K562 (cell line): ENCODE measurements at regions not wholly inside any gene's neighbourhood (a gene's known extent, or its start where the extent isn't known, plus 50 kb on each side); places are given as distances from the start of the nearest gene placed in this dataset.

ENCODE experiments used
- ATAC-seq: fragments of 200-7000 bp; cut with Tn5 transposase; 3 replicates; pipeline ENCODE4 v1.9.1; 2020; ENCODE audit warnings: moderate library complexity
- BruUV-seq: library from RNA; stranded (reverse); fragments of 400-500 nt; replicated peaks from 2 replicates; lab custom pipeline; 2021; lab: Mats Ljungman, UMichigan
- CTCF ChIA-PET: fragments of 300-600 bp; formaldehyde crosslinking; extraction: SDS; loops from one replicate; lab custom pipeline; 2021; ENCODE audit warnings: low intra/inter-chr PET ratio; lab: Yijun Ruan, JAX
- POLR2A ChIA-PET: fragments of 300-600, 350-650 bp; sonication (Branson Sonifier 250); formaldehyde crosslinking; extraction: SDS; loops from one replicate; lab custom pipeline; 2021; ENCODE audit warnings: antibody characterized with exemption, inconsistent platforms; lab: Yijun Ruan, JAX
- DNase-seq, 4 experiments: peaks; one replicate each; pipeline versions ENCODE4 v3.0.0 to v3.0.0-alpha.2; 2011 to 2018; ENCODE audit warnings: low spot score in 3 of 4, mixed read lengths in 3 of 4; ENCODE audit errors: extremely low read depth in 1 of 4
- FAIRE-seq: peaks from 2 replicates; lab custom pipeline; 2011; peaks lifted over from hg19 to GRCh38; lab: Jason Lieb, UNC
- H2AFZ ChIP-seq: 2 replicates; pipeline ENCODE4 v1.6.0; 2011; ENCODE audit warnings: low read depth, low read length, control low read depth, inconsistent platforms
- H3K27ac ChIP-seq: fragments of 200-600 bp; 3 replicates; pipeline ENCODE4 v1.8.0; 2011; ENCODE audit warnings: low read depth, mild to moderate bottlenecking, control low read depth, inconsistent platforms, low read length, moderate library complexity, mixed read lengths; ENCODE audit errors: extremely low read depth
- H3K27me3 ChIP-seq, 2 experiments: fragments of 300-600 bp in 1 of 2; 2 replicates in 1 of 2; 3 replicates in 1 of 2; pipeline versions ENCODE4 v1.6.0 to v1.8.0; 2011; ENCODE audit warnings: inconsistent platforms in 2 of 2, low read length in 2 of 2, mild to moderate bottlenecking in 1 of 2, mixed read lengths in 1 of 2, moderate library complexity in 1 of 2; ENCODE audit not compliant: control insufficient read depth in 2 of 2, insufficient read depth in 2 of 2
- H3K36me3 ChIP-seq: fragments of 300-600 bp; 3 replicates; pipeline ENCODE4 v1.8.0; 2011; ENCODE audit warnings: mild to moderate bottlenecking, low read length, inconsistent platforms; ENCODE audit not compliant: control insufficient read depth, insufficient read depth
- H3K4me1 ChIP-seq, 2 experiments: fragments of 200-600 bp in 1 of 2; replicated peaks in 1 of 2; 2 replicates in 1 of 2; 3 replicates in 1 of 2; pipeline versions ENCODE4 v1.5.1 to v1.8.0; 2011; ENCODE audit warnings: inconsistent platforms in 2 of 2, low read length in 2 of 2, mild to moderate bottlenecking in 1 of 2, mixed read lengths in 1 of 2, moderate library complexity in 1 of 2; ENCODE audit not compliant: control insufficient read depth in 2 of 2, insufficient read depth in 2 of 2
- H3K4me2 ChIP-seq: 2 replicates; pipeline ENCODE4 v1.6.1; 2011; ENCODE audit warnings: low read length, control low read depth, inconsistent platforms, mixed read lengths; ENCODE audit not compliant: insufficient read depth
- H3K4me3 ChIP-seq: fragments of 200-600 bp; sonication (generic), shearing (Covaris generic); 2 replicates; pipeline ENCODE4 v1.5.1; 2016; ENCODE audit warnings: control low read depth, inconsistent platforms
- H3K79me2 ChIP-seq: fragments of 200-600 bp; 3 replicates; pipeline ENCODE4 v1.8.0; 2011; ENCODE audit warnings: low read length, inconsistent platforms; ENCODE audit not compliant: control insufficient read depth, insufficient read depth
- H3K9ac ChIP-seq, 2 experiments: 2 replicates each; pipeline versions ENCODE4 v1.6.0 to v1.6.1; 2011; ENCODE audit warnings: low read depth in 2 of 2, low read length in 2 of 2, control low read depth in 1 of 2, inconsistent platforms in 1 of 2, mild to moderate bottlenecking in 1 of 2, mixed read lengths in 1 of 2; ENCODE audit not compliant: insufficient read depth in 1 of 2
- H3K9me1 ChIP-seq: one replicate; pipeline ENCODE4 v1.6.0; 2011; ENCODE audit warnings: inconsistent platforms, mild to moderate bottlenecking, low read length, moderate library complexity; ENCODE audit not compliant: control insufficient read depth, insufficient read depth
- H3K9me3 ChIP-seq: replicated peaks from 2 replicates; pipeline ENCODE4 v1.5.1; 2011; ENCODE audit warnings: low read depth, low read length, inconsistent platforms; ENCODE audit not compliant: control insufficient read depth, insufficient read depth
- H4K20me1 ChIP-seq: replicated peaks from 2 replicates; pipeline ENCODE4 v1.6.1; 2011; ENCODE audit warnings: low read length, inconsistent platforms, mixed read lengths; ENCODE audit not compliant: control insufficient read depth, insufficient read depth
- BRD4 ChIP-seq: fragments of 200-600 bp; sonication (generic); IDR thresholded peaks from 2 replicates; pipeline ENCODE4 v1.6.1; 2017; ENCODE audit warnings: inconsistent platforms
- SUPT5H ChIP-seq: fragments of 450-650 bp; IDR thresholded peaks from 2 replicates; pipeline ENCODE4 v1.6.1; 2016
- ZNF740 ChIP-seq, 3 experiments: fragments of 200-800 bp in 1 of 3; sonication (Bioruptor generic) in 1 of 3; sonication (generic) in 1 of 3; formaldehyde crosslinking in 1 of 3; IDR thresholded peaks; 2 replicates each; pipeline versions ENCODE4 v1.6.1 to v1.8.0; 2016 to 2022; ENCODE audit warnings: mild to moderate bottlenecking in 2 of 3, missing compliant biosample characterization in 2 of 3, missing genetic modification characterization in 2 of 3, missing genetic modification reagents in 1 of 3
- WGBS: fragments of 100-300 bp; shearing (Covaris generic); methylation state at CpG from one replicate; pipeline ENCODE4 v1.1.6; 2016; ENCODE audit warnings: low coverage, mixed read lengths; ENCODE audit not compliant: insufficient coverage; ENCODE audit errors: missing lambda C conversion rate; 5-methylcytosine and 5-hydroxymethylcytosine counted together
- in situ Hi-C: fragments of 300-500 bp; cut with MboI; formaldehyde crosslinking; loops from 4 replicates; pipeline ENCODE4 v1.15.0; 2018; ENCODE audit warnings: inconsistent platforms, mixed read lengths
- intact Hi-C: fragments of 100-400 bp; cut with micrococcal nuclease; formaldehyde crosslinking; loops from 2 replicates; pipeline ENCODE4 v1.14.2; 2022

- TF ChIP-seq ZNF740 (CRISPR knock-in tag; IDR thresholded peaks at IDR 0.05) (no peak), ZNF740 (tag; IDR thresholded peaks at IDR 0.05) (no peak)
These were observed 527.2 kb downstream of the TMEM114 start (continued) for GRCh38 chr16:8063159-8063558.

- Histone ChIP-seq H3K36me3 (peaks cover 50% of the 10 kb centered on the region; the same call in 2 of the 3 replicates), H3K9me3 (no peaks in the 10 kb centered on the region), H4K20me1 (no peaks in the 10 kb centered on the region), H3K27ac (no peak overlapping the region), H3K79me2 (peaks cover 55% of the 10 kb centered on the region), H3K9me1 (no peaks in the 10 kb centered on the region), H3K9ac (no peak overlapping the region), H3K4me2 (no peak overlapping the region), H3K4me1 (no peaks in the 10 kb centered on the region), H3K27me3 (no peaks in the 10 kb centered on the region), H2AFZ (no peak overlapping the region), H3K4me3 (no peak overlapping the region)
- DNase-seq (no peak), FAIRE-seq (no peak), ATAC-seq (no peak)
- CTCF ChIA-PET: no interaction called here
- BruUV-seq: no TSS peak
- intact Hi-C loops (no loop called here), in situ Hi-C loops (no loop called here)
- TF ChIP-seq BRD4: no peak
- TF ChIP-seq SUPT5H: 0 out of 2 replicates have a peak, but pooled peaks have one; percentile 5
- WGBS: 94% methylated on average over 9 of the region's 9 CpGs
- POLR2A ChIA-PET: interaction anchor here (1.0 to 1.3 kb wide), 2 partner anchors 9 to 11 kb away, joined by 3 read pairs; no protein-coding TSS in a partner anchor
These were observed 527.6 kb downstream of the TMEM114 start for GRCh38 chr16:8062677-8063076.
